HG02763 (cell line): ENCODE measurements at regions not wholly inside any gene's neighbourhood (a gene's known extent, or its start where the extent isn't known, plus 50 kb on each side); places are given as distances from the start of the nearest gene placed in this dataset.

Experiments used
- ATAC-seq: cut with Tn5 transposase; IDR thresholded peaks from one replicate; pipeline ENCODE4 v1.9.1; 2021; ENCODE audit warnings: mild to moderate bottlenecking, moderate library complexity; ENCODE audit not compliant: unreplicated experiment

DNA sequence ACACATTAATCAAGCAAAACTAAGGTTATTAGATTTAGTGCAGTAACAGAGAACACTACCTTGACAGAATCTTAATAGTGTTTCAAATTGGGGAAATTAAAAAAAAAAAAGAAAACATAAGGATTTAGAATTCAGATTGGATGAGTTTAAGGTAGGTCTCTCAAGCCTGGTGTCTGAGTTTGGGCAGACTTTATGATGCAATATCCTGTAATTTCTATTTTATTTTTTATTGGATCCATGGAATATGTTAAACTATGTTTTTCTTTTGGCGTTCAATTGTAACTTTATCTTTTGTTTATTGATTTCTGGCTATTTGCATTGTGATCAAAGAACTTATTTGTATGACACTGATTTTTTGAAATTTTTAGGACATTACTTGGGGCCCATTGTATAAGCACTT, 394.1 kb upstream of the NETO1 start:
- ATAC-seq, result no peak

- no peak for ATAC-seq
Measured at GRCh38 chr18:73261243-73261642, 393.5 kb upstream of the NETO1 start.

DNA sequence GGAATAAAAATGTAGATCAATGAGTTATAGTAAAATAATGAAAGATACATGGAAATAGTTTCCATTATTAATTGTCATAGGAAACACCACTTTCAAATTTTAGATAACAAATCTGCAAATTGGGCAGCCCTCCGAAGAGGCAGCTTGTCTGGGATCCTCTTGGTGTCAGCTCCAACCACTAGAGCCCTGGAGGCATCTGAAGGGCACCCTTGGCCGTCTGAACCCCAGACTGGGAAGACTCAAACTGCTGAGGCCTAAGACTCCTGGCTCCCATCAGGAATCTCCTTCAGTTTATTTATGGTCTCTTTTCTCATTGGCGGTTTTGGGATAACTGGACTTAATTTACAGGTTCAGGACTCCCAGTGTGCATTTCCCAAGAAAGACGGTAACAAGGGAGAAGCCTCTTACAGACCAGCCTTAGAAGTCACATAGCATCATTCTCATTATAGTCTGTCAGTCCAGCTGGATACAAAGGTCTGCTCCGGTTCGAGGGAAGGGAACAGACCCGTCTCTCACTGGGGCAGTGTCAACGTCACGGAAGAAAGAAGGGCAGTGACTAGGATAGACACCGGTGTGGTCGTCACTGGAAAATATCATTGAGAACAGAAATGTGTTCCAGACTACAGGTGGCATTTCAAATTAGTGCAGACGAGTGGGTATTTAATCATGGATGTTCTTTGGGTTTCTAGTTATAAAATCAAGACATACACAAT, 390.7 kb upstream of the NETO1 start:
- no peak for ATAC-seq

- no peak for ATAC-seq
Measured at GRCh38 chr18:73254564-73254963, 386.8 kb upstream of the NETO1 start.

DNA sequence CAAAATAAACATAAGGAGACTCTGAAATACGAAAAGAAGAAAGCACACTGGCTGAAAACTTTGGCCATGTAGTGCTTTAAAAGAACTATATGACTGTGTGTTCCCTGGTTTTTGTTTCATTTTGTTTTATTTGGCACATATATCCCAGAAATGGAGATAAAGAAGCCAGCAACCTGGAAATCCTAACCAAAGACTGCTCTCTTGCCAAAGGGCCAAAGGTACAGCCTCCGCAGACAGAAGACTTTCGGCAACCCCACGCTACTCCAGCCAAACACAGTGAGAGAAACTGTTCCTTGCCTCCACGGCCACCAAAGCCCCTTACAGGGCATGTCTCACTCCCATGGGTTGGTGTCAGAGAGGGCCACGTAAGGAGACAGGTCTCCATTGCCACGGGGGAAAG, 381.2 kb upstream of the NETO1 start:
- no peak for ATAC-seq

GRCh38 chr18:73246763-73247162, 379.0 kb upstream of the NETO1 start:
- ATAC-seq, result no peak

DNA sequence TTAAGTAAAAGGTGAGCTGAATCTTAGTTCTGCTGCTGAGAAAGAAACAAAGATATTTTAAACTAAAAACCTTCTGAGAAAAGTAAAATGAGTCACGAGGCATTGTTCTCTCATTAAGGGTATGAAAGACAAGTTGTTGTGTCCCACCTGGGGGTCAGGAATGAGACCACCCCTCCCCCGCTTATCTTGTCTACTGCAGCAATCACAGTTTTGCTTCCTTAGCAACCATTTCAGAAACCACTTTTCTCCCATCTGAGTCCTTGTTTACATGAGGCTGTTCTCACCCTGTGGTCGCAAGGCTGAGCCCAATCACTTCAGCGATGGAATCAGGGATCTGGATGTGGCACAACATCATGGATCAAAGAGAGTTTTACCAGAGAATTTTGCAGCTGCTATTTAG, 377.6 kb upstream of the NETO1 start:
- ATAC-seq, result no peak

DNA sequence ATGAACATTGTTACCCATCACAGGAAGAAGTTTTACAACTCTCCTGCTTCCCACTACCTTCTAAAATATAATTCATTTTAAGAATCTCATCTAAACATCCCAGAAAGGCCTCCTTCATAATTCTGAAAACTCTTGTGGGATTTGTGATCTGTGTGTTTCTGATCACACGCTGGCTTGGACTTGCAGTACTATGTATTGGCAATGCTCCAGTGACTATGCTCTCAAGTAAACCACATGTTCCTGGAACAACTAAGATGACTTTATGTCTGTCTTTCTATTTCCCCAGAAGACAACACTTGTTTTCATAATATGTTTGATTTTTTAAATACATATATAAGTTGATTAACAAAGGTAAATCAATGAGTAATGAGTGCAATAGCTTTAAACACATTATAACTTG, 376.6 kb upstream of the NETO1 start:
- no peak for ATAC-seq

DNA sequence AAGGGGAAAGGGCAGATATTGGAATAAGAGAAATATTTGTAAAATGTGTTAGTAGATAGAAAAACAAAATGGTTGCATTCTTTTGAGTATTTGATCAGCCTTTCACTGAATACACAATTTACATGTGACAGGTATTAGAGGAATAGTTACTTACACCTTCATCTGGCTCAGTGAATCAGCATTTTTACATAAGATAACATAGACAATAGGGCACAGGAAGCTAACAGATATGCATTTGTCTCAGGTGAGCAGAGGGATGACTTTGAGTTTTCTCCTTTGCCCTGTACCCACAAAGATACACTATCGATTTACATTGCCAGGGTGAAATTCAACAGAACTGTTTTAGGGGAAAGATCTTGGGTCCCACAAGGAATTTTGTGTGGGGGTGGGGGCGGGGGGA, 373.1 kb upstream of the NETO1 start:
- no peak for ATAC-seq

DNA sequence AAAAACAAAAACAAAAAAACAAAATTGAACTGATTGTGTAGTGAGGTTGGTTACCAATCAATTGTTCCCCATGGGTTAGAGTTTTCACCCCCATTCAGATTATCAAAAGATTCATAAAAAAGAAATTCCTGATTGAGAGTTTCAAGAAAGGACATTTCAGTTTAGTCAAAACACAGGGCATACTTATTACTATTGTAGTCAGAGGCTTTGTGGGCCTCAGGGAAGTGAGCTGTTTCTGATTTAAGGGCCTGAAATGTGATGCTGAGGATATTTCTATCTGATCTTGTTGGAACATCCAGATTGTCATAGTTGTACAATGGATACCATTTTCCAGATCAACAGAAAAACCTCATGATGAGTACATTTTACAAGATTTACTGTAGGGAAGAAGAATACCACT, 368.1 kb upstream of the NETO1 start:
- ATAC-seq, result no peak

DNA sequence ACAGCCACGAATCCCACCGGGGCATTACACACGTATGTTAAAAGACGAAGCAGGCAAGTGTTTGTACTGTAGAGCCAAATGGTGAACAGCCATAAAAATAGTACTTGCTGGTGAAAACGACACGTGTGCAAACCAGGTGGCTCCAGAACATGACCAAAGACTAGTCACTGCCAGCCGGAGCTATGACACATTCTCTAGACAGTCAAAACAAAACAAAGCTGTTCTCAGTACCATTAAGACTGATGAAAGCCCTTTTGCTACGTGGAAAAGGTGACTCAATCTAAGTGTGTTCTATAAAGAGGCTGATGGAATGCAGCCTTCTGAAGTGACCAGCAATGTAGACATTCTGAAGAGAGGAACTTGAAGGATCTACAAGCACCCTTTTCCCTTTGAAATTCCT, 367.7 kb upstream of the NETO1 start:
- ATAC-seq, result peak; percentile 97

DNA sequence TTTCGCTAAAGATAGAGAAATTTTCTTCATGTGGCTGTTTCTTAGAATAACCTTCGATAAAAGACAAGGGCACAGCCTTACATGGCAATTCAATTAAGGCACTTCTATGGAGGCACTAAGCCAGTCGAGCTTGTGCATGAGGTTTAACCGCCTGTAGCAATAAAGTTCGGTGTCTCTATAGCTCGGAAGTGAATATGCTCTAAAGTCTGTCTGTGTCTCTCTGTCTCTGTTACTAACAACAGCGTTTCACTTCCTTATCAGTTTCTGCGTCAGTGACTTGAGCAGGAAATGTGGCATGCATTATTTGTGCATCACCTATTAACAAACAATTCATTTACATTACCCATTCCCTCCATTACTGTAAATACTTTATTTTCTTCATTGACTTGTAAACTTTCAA, 365.1 kb upstream of the NETO1 start:
- ATAC-seq, result peak; percentile 76

- ATAC-seq, result no peak
Measured at GRCh38 chr18:73220663-73221062, 352.9 kb upstream of the NETO1 start.

DNA sequence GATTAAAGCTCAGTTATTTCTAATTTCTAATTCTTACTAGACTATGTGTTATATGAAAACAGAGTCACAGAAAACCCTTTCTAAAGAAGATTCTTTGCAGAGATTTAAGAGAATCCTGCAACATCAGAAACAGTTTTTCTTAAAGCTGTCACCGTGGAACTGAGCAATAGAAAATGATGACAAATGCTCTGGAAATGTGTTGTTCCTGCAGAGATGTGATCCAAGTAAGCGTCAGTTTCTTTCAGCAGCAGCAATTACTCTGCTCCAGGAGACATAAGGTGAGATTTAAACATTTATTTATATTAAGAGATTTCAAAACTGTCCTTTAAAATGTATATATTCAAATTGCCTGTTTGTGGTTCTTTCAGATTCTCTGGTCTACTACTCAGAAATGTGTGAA, 350.5 kb upstream of the NETO1 start:
- no peak for ATAC-seq

GRCh38 chr18:73214970-73215369, 347.2 kb upstream of the NETO1 start:
- ATAC-seq, result no peak

DNA sequence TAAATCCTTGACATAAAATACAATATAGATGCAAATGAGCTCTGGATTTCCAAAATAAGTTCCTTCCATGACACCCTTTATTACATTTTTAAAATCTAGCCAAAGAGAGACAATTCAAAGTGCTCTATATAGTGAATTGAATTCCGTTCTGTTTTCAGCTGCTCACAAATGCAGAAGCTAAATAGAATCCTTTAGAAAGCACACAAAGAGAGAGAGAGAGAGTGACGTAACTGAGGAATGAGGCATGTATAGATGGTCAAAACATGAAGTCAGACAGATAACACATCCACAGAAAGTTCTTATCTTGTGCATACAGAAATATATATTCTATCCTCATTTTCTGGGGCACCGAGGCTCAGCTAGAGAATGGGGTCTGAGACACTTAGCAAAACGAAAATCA, 344.7 kb upstream of the NETO1 start:
- ATAC-seq, result no peak

GRCh38 chr18:73201940-73202339, 334.2 kb upstream of the NETO1 start:
- no peak for ATAC-seq

GRCh38 chr18:73199151-73199550, 331.4 kb upstream of the NETO1 start:
- ATAC-seq, result no peak

DNA sequence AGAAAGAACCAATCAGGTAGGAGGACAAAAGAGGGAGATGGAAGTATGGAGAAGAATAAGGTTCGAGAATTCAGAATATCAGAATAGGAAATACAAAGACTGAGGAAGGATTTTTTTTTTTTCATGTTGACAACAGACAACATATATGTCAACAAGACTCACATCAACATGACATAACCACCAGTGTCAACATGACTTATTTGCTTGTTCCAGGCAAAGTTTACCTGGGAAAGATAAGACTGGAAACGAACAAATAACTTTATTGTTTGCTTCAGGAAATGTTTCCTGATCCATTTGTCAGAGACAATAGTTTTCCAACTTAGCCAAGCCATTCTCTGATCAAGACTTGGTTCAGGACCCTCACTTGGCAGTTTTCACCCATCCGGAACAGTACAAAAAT, 321.9 kb upstream of the NETO1 start:
- ATAC-seq, result no peak

- no peak for ATAC-seq
Measured at GRCh38 chr18:73168236-73168635, 300.4 kb upstream of the NETO1 start.

DNA sequence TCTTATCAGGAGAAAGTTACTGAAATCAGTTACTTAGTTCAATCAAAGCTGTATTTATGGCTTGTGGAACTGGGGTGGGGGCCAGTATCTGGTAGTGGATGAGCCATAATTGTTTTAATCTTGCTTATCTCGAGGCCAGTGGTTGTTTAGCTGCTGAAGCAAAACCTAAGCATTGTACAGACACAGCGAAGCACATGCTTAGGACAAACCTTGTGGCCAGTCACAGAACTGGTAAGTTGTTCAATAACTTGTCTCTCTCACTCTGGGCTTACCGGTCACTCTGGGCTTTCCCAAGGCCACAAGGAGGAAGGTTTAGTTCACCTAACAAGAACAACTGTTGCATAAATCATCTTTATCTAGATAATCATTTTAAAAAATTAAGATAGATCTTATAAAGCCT, 296.6 kb upstream of the NETO1 start:
- ATAC-seq, result no peak

GRCh38 chr18:73163236-73163635, 295.4 kb upstream of the NETO1 start:
- no peak for ATAC-seq

DNA sequence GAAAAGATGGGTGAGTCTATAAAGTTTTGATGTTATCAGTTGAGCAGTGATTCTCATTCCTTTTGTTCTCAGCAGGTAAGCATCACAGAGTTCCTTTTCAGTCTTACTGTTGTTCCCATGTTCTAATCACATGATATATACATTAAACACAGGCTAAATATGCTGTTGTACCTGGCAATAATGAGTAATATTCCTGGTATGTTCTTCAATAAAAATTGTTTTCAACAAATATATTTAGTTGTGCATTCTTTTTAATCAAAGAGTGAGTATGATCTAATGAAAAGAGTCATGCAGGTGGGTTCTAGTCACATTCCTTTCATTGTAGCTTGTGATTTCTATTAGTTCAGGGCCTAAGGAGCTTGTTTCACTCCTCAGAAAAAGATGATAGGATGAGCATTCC, 288.3 kb upstream of the NETO1 start:
- no peak for ATAC-seq
